H9 (cell line): ENCODE measurements at regions not wholly inside any gene's neighbourhood (a gene's known extent, or its start where the extent isn't known, plus 50 kb on each side); places are given as distances from the start of the nearest gene placed in this dataset.

Source experiments
- DNase-seq: peaks from one replicate; pipeline ENCODE4 v3.0.0-alpha.2; 2017
- H2AFZ ChIP-seq: one replicate; pipeline ENCODE4 v1.6.1; 2013; ENCODE audit warnings: mild to moderate bottlenecking, low read length, control low read depth, moderate library complexity
- H2AK5ac ChIP-seq: 2 replicates; pipeline ENCODE4 v1.6.1; 2013; ENCODE audit warnings: low read length, control low read depth, mixed read lengths; ENCODE audit not compliant: insufficient read length
- H2BK120ac ChIP-seq: one replicate; pipeline ENCODE4 v1.6.1; 2013; ENCODE audit warnings: low read depth, mild to moderate bottlenecking, low read length, control low read depth, inconsistent platforms; ENCODE audit not compliant: poor library complexity, severe bottlenecking
- H2BK12ac ChIP-seq: 2 replicates; pipeline ENCODE4 v1.6.1; 2013; ENCODE audit warnings: low read length, control low read depth, mixed read lengths, low read depth; ENCODE audit not compliant: insufficient read length
- H2BK15ac ChIP-seq: 2 replicates; pipeline ENCODE4 v1.6.1; 2013; ENCODE audit warnings: low read depth, low read length, control low read depth
- H2BK20ac ChIP-seq: one replicate; pipeline ENCODE4 v1.6.1; 2013; ENCODE audit warnings: low read depth, mild to moderate bottlenecking, low read length, control low read depth, inconsistent platforms; ENCODE audit not compliant: poor library complexity, severe bottlenecking
- H2BK5ac ChIP-seq: 2 replicates; pipeline ENCODE4 v1.6.1; 2013; ENCODE audit warnings: low read length, control low read depth, mixed read lengths; ENCODE audit not compliant: insufficient read length
- H3K14ac ChIP-seq: 2 replicates; pipeline ENCODE4 v1.6.1; 2013; ENCODE audit warnings: low read length, control low read depth; ENCODE audit not compliant: insufficient read depth
- H3K18ac ChIP-seq: 2 replicates; pipeline ENCODE4 v1.6.1; 2013; ENCODE audit warnings: low read depth, mild to moderate bottlenecking, mixed read lengths, low read length, control low read depth; ENCODE audit not compliant: insufficient read length
- H3K23ac ChIP-seq: 2 replicates; pipeline ENCODE4 v1.6.1; 2013; ENCODE audit warnings: low read length, control low read depth, mixed read lengths, low read depth; ENCODE audit not compliant: insufficient read length
- H3K23me2 ChIP-seq: 2 replicates; pipeline ENCODE4 v1.6.1; 2013; ENCODE audit warnings: low read depth, mild to moderate bottlenecking, mixed read lengths, low read length, control low read depth; ENCODE audit not compliant: insufficient read length, poor library complexity, severe bottlenecking
- H3K27ac ChIP-seq: 2 replicates; pipeline ENCODE4 v1.5.1; 2013; ENCODE audit warnings: low read length, control low read depth, mixed read lengths, low read depth; ENCODE audit not compliant: insufficient read length
- H3K27me3 ChIP-seq: 2 replicates; pipeline ENCODE4 v1.6.1; 2013; ENCODE audit warnings: low read length, control low read depth, inconsistent platforms; ENCODE audit not compliant: insufficient read depth
- H3K4ac ChIP-seq: 2 replicates; pipeline ENCODE4 v1.6.1; 2013; ENCODE audit warnings: low read depth, mild to moderate bottlenecking, control low read depth, inconsistent platforms, low read length, moderate library complexity
- H3K4me1 ChIP-seq: 2 replicates; pipeline ENCODE4 v1.6.1; 2013; ENCODE audit warnings: low read length, control low read depth, inconsistent platforms; ENCODE audit not compliant: insufficient read depth
- H3K4me2 ChIP-seq: 2 replicates; pipeline ENCODE4 v1.6.1; 2013; ENCODE audit warnings: low read length, control low read depth, mixed read lengths; ENCODE audit not compliant: insufficient read length, insufficient read depth
- H3K56ac ChIP-seq: 2 replicates; pipeline ENCODE4 v1.6.1; 2013; ENCODE audit warnings: low read depth, mild to moderate bottlenecking, mixed read lengths, low read length, control low read depth; ENCODE audit not compliant: insufficient read length
- H3K79me1 ChIP-seq: 2 replicates; pipeline ENCODE4 v1.6.1; 2013; ENCODE audit warnings: low read depth, mild to moderate bottlenecking, moderate library complexity, low read length, control low read depth, inconsistent platforms; ENCODE audit not compliant: insufficient read depth, poor library complexity, severe bottlenecking
- H3K79me2 ChIP-seq: 2 replicates; pipeline ENCODE4 v1.6.1; 2013; ENCODE audit warnings: low read length, control low read depth, inconsistent platforms; ENCODE audit not compliant: insufficient read depth
- H3K9ac ChIP-seq: 2 replicates; pipeline ENCODE4 v1.6.1; 2013; ENCODE audit warnings: low read length, control low read depth, mixed read lengths; ENCODE audit not compliant: insufficient read length; ENCODE audit errors: extremely low read depth
- H3K9me3 ChIP-seq: one replicate; pipeline ENCODE4 v1.6.1; 2013; ENCODE audit warnings: low read depth, low read length, inconsistent platforms; ENCODE audit not compliant: control insufficient read depth
- H3T11ph ChIP-seq: one replicate; pipeline ENCODE4 v1.6.1; 2013; ENCODE audit warnings: mild to moderate bottlenecking, low read length, control low read depth, inconsistent platforms
- H4K20me1 ChIP-seq: one replicate; pipeline ENCODE4 v1.6.1; 2013; ENCODE audit not compliant: control insufficient read depth, insufficient read length, insufficient read depth
- H4K5ac ChIP-seq: 2 replicates; pipeline ENCODE4 v1.6.1; 2013; ENCODE audit warnings: low read depth, mild to moderate bottlenecking, mixed read lengths, low read length, control low read depth; ENCODE audit not compliant: insufficient read length
- H4K8ac ChIP-seq: replicated peaks from 2 replicates; pipeline ENCODE4 v1.6.1; 2013; ENCODE audit warnings: low read length, control low read depth, mixed read lengths, low read depth; ENCODE audit not compliant: insufficient read length
- H4K91ac ChIP-seq: 2 replicates; pipeline ENCODE4 v1.6.1; 2013; ENCODE audit warnings: low read depth, mild to moderate bottlenecking, moderate library complexity, mixed read lengths, low read length, control low read depth; ENCODE audit not compliant: insufficient read length
- H3K27ac Mint-ChIP-seq, 3 experiments: 2 replicates in 2 of 3; 3 replicates in 1 of 3; pipeline ENCODE4 v1.8.0; 2020 to 2021; ENCODE audit warnings: mixed read lengths in 3 of 3, mild to moderate bottlenecking in 1 of 3, moderate library complexity in 1 of 3
- H3K27me3 Mint-ChIP-seq: 2 replicates; pipeline ENCODE4 v1.8.0; 2021; ENCODE audit warnings: low read depth, mild to moderate bottlenecking, moderate library complexity, mixed read lengths
- H3K36me3 Mint-ChIP-seq, 3 experiments: 2 replicates in 2 of 3; 3 replicates in 1 of 3; pipeline ENCODE4 v1.8.0; 2020 to 2021; ENCODE audit warnings: low read depth in 3 of 3, mixed read lengths in 3 of 3; ENCODE audit not compliant: insufficient read depth in 1 of 3
- H3K4me1 Mint-ChIP-seq, 2 experiments: 2 replicates each; pipeline ENCODE4 v1.8.0; 2020; ENCODE audit warnings: mixed read lengths in 2 of 2
- H3K4me3 Mint-ChIP-seq, 2 experiments: 2 replicates in 1 of 2; 3 replicates in 1 of 2; pipeline ENCODE4 v1.8.0; 2020 to 2021; ENCODE audit warnings: mild to moderate bottlenecking in 2 of 2, mixed read lengths in 2 of 2, moderate library complexity in 1 of 2
- H3K9me3 Mint-ChIP-seq, 2 experiments: 2 replicates in 1 of 2; 3 replicates in 1 of 2; pipeline ENCODE4 v1.8.0; 2020; ENCODE audit warnings: mild to moderate bottlenecking in 2 of 2, mixed read lengths in 2 of 2, moderate library complexity in 1 of 2
- WGBS: extraction: QIAGEN DNeasy Blood & Tissue Kit; methylation state at CpG from one replicate; pipeline ENCODE4 v1.1.7; 2013; ENCODE audit warnings: missing lambda C conversion rate, low lambda C conversion rate, mixed read lengths; ENCODE audit not compliant: insufficient read length; ENCODE audit errors: extremely low coverage; 5-methylcytosine and 5-hydroxymethylcytosine counted together
- TF ChIP-seq, protein P1 (sequence below): fragments of 200-600 bp; sonication (generic); conservative IDR thresholded peaks from 3 replicates; pipeline ENCODE4 v1.8.0; 2021; ENCODE audit warnings: antibody characterized with exemption, mild to moderate bottlenecking

- H3K4me1 ChIP-seq = no peaks in the 10 kb centered on the region
- H2BK5ac ChIP-seq = no peak overlapping the region
- no CpG with 5 or more reads among the region's 1 CpG for WGBS
Observed at GRCh38 chr3:34832865-34833508, 806.3 kb upstream of the ARPP21 start.

More at GRCh38 chr3:34832865-34833508, 806.3 kb upstream of the ARPP21 start:
- H3K27ac Mint-ChIP-seq = 0 out of 7 replicates have a peak overlapping the region, but pooled peaks of 1 of the 3 experiments have one; percentile 28
- Histone ChIP-seq H3K14ac (no peak overlapping the region), H4K91ac (no peak overlapping the region), H2AFZ (no peak overlapping the region), H2BK20ac (no peak overlapping the region), H3K4me2 (no peak overlapping the region), H3K79me2 (no peaks in the 10 kb centered on the region), H2BK15ac (no peak overlapping the region), H3K9me3 (no peaks in the 10 kb centered on the region), H2BK12ac (no peak overlapping the region), H3K79me1 (no peaks in the 10 kb centered on the region), H4K20me1 (no peaks in the 10 kb centered on the region), H4K5ac (no peak overlapping the region), H3K23ac (no peak overlapping the region), H3T11ph (no peak overlapping the region), H3K18ac (no peak overlapping the region), H3K27me3 (no peaks in the 10 kb centered on the region), H4K8ac (no peak overlapping the region), H2BK120ac (no peak overlapping the region), H2AK5ac (no peak overlapping the region), H3K27ac (no peak overlapping the region), H3K56ac (no peak overlapping the region), H3K4ac (no peak overlapping the region), H3K9ac (no peak overlapping the region), H3K23me2 (no peaks in the 10 kb centered on the region)
- H3K4me1 Mint-ChIP-seq = peaks cover 7 to 10% of the 10 kb centered on the region in 2 experiments
- TF ChIP-seq, protein P1, sequence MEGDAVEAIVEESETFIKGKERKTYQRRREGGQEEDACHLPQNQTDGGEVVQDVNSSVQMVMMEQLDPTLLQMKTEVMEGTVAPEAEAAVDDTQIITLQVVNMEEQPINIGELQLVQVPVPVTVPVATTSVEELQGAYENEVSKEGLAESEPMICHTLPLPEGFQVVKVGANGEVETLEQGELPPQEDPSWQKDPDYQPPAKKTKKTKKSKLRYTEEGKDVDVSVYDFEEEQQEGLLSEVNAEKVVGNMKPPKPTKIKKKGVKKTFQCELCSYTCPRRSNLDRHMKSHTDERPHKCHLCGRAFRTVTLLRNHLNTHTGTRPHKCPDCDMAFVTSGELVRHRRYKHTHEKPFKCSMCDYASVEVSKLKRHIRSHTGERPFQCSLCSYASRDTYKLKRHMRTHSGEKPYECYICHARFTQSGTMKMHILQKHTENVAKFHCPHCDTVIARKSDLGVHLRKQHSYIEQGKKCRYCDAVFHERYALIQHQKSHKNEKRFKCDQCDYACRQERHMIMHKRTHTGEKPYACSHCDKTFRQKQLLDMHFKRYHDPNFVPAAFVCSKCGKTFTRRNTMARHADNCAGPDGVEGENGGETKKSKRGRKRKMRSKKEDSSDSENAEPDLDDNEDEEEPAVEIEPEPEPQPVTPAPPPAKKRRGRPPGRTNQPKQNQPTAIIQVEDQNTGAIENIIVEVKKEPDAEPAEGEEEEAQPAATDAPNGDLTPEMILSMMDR = no peak
- H3K9me3 Mint-ChIP-seq = no peaks in the 10 kb centered on the region
- H3K27me3 Mint-ChIP-seq = no peaks in the 10 kb centered on the region
- H3K36me3 Mint-ChIP-seq = no peaks in the 10 kb centered on the region
- H3K4me3 Mint-ChIP-seq = no peak overlapping the region
- DNase-seq = no peak
